WTC11 (cell line): ENCODE measurements at regions not wholly inside any gene's neighbourhood (a gene's known extent, or its start where the extent isn't known, plus 50 kb on each side); places are given as distances from the start of the nearest gene placed in this dataset.

Experiments used
- CTCF ChIP-seq: fragments of 200-600 bp; IDR thresholded peaks from 2 replicates; pipeline ENCODE4 v1.8.0; 2022; ENCODE audit warnings: antibody characterized with exemption
- HMGA2 ChIP-seq: fragments of 250-450 bp; sonication (Bioruptor Pico); IDR thresholded peaks from 2 replicates; pipeline ENCODE4 v1.4.0; 2021; ENCODE audit warnings: mild to moderate bottlenecking, moderate library complexity
- MYBL2 ChIP-seq: sonication (generic); formaldehyde crosslinking; IDR thresholded peaks from 2 replicates; pipeline ENCODE4 v1.8.1; 2023; ENCODE audit warnings: mild to moderate bottlenecking, moderate library complexity, missing genetic modification reagents
- NFYB ChIP-seq: sonication (generic); formaldehyde crosslinking; conservative IDR thresholded peaks from 2 replicates; pipeline ENCODE4 v1.8.0; 2022; ENCODE audit warnings: low read depth, missing genetic modification reagents
- SP1 ChIP-seq: sonication (generic); formaldehyde crosslinking; conservative IDR thresholded peaks from 2 replicates; pipeline ENCODE4 v1.8.1; 2022; ENCODE audit warnings: missing genetic modification reagents
- TEAD4 ChIP-seq: sonication (generic); formaldehyde crosslinking; IDR thresholded peaks from 2 replicates; pipeline ENCODE4 v1.8.0; 2022; ENCODE audit warnings: mild to moderate bottlenecking, missing genetic modification reagents
- ZBTB43 ChIP-seq: sonication (generic); formaldehyde crosslinking; IDR thresholded peaks from 2 replicates; pipeline ENCODE4 v1.8.1; 2023; ENCODE audit warnings: mild to moderate bottlenecking, missing genetic modification reagents

DNA sequence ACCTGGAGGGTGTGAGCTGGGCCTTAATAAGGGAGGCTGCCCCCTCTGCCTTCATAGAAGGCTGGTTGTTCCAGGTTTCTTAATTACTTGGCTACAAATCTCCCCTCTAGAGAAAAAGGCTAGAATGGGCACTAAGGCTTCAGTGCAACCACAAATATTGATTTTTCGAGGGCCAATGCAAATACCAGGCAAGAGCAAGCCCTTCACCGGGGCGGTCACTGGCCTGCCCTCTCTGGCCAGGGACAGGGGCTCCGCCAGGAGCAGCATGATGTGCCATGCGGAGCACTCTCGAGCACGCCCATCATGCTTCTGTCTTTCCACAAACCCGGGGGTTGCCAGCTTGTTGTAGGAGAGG, 127.8 kb upstream of the SPACA7 start:
- TF ChIP-seq ZBTB43 (CRISPR knock-in tag) = no peak
- TF ChIP-seq CTCF = no peak
- TF ChIP-seq MYBL2 (CRISPR knock-in tag) = no peak
- no peak for TF ChIP-seq SP1 (CRISPR knock-in tag)
- no peak for TF ChIP-seq TEAD4 (CRISPR knock-in tag)
- no peak for TF ChIP-seq NFYB (CRISPR knock-in tag)
- TF ChIP-seq HMGA2 (CRISPR knock-in tag) = no peak
